ENCODE measurements at regions not wholly inside any gene's neighbourhood (a gene's known extent, or its start where the extent isn't known, plus 50 kb on each side); places are given as distances from the start of the nearest gene placed in this dataset.
A peak's percentile ranks its signal among the peaks of the same experiment; 100 is the strongest.
"Not testable (repeated sequence)": the region's sequence is repeated elsewhere in the genome, so short reads cannot be mapped to it uniquely, and the experiment has no call there.

DNA sequence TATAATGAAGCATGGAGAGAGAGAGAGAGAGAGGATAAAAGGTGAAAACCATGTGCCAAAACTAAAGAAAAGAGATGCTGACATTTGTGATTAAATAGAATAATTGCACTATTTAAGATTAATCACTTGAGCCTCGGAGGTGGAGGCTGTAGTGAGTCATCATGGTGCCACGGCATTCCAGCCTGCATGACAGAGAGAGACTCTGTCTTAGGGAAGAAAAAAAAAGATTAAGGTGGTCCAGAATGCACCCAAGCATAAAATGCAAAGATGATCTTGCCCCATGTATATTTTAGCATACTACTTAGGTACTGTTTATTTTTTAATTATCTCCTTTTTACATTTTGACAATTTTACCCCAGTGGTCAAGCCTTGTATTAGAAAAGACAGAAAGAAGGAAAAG, 742.5 kb downstream of the SPATA31A1 start:
- DNase-seq, result not testable (repeated sequence)

- peak; percentile 39 for DNase-seq
Measured at GRCh38 chr9:40106003-40106782, 750.7 kb downstream of the SPATA31A1 start.

- DNase-seq, result not testable (repeated sequence)
Measured at GRCh38 chr9:40106783-40107248, 751.3 kb downstream of the SPATA31A1 start.

DNA sequence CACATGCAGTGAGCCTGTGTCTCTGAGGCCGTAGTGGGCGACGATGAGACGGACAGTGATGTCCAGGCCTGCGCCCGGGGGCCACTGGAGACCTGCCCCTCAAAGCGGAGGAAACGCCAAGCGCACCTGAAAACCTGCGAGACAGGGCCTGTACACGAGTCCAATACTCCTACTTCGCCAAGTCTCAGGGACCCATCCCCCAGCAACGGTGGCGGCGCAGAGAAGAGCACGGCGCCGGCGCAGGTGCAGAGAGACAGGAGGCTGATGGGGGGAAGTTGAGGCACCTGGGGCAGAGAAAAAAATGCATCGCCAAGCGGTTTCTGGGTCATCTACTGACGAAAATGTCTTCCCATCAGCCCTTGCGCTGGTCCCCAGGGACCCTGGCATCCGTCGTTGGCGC, 751.8 kb downstream of the SPATA31A1 start:
- not testable (repeated sequence) for DNase-seq

GRCh38 chr9:40108465-40108864, 753.0 kb downstream of the SPATA31A1 start:
- DNase-seq, result not testable (repeated sequence)

- not testable (repeated sequence) for DNase-seq
Measured at GRCh38 chr9:40110751-40111150, 755.3 kb downstream of the SPATA31A1 start.

DNA sequence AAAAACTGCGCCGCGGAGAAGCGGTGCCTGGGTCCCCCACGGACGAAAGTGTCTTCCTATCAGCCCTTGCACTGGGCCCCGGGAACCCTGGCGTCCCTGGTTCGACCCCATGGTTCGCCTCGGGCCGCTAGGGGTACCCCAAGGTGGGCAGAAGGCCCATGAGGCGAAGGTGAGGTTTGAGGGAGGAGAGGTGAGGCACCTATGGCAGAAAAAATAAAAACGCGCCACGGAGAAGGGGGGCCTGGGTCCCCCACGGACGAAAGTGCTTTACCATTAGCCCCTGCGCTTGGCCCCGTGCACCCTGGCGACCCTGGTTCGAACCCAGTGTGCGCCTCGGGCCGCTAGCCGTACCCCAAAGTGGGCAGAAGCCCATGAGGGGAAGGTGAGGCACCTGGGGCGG, 756.1 kb downstream of the SPATA31A1 start:
- not testable (repeated sequence) for DNase-seq

DNA sequence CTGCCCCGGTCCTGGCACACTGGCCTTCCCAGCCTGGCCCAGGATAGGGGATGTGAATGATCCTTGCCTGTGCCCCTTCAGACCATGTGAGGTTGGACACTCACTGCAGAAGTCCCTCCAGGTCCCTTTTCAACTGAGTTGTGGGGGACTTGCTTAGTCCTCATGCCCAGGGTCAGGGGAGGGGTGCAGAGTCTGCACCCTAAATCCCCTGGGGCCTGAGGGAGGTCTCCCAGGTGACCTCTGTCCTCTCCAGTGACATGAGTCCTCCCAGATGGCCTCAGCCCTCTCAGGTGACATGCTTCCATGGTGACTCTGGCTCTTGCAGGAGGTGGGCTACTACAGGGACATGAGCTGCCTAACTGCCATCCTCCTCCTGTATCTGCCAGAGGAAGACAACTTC, 775.1 kb downstream of the SPATA31A1 start:
- DNase-seq, result not testable (repeated sequence)

DNA sequence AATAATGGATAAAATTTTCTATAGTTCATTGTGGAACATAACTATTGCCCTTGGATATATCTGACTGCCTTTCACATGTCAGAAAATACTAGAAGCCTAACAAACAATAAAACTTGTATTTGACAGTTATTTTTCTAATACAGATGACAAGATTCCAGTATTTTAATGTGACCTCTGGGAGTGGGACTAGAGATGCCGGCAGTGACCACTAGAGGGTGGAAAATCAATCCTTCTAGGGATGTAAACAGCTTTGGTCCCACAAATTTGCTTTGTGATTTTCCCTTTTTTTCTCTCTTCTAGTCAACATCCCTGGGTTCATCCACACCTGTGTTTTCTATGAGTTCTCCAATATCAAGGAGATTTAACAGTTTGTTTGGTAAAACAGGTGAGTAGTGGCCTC, 813.7 kb downstream of the SPATA31A1 start:
- DNase-seq, result not testable (repeated sequence)

- DNase-seq, result not testable (repeated sequence)
Measured at GRCh38 chr9:40173316-40173715, 817.8 kb downstream of the SPATA31A1 start.

GRCh38 chr9:40174035-40174434, 818.6 kb downstream of the SPATA31A1 start:
- DNase-seq, result not testable (repeated sequence)

DNA sequence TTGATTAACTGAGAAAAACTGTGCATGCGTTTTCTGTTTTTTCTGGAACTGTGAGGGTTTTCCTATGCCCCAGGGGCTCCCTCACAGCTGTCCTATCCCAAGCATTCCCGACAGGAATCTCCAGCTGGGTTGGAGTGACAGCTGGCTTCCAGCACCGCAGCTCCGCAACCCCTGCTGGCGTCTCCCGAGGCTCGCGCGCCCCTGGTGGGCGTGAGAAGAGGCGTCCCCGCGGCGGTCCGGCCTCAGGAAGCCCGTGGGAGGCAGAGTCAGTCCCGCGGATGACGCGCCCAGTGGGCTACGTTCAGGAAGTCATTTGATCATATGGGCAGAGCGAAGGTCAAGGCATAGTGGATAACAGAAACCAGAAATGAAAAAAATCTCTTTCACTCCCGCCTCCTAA, 821.9 kb downstream of the SPATA31A1 start:
- DNase-seq, result not testable (repeated sequence)

DNA sequence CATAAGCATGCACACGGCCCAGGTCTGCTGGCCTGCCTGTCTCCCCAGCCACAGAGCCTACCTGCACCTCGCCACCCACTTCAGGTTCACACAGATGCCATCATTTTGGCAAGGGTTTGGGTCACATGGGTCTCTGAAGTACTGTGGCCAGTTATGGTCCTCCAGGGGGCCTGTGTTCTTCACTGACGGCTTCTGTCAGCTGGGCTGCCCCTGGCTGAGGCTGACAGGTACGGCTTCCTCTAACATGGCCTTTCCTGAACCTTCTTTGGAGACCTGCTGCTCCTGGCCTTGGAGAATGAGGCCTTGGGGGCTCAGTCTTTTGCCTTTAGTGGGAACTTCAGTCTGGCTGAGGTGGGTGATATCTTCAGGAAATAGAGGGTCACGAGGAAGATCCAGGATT, 835.9 kb downstream of the SPATA31A1 start:
- not testable (repeated sequence) for DNase-seq

DNA sequence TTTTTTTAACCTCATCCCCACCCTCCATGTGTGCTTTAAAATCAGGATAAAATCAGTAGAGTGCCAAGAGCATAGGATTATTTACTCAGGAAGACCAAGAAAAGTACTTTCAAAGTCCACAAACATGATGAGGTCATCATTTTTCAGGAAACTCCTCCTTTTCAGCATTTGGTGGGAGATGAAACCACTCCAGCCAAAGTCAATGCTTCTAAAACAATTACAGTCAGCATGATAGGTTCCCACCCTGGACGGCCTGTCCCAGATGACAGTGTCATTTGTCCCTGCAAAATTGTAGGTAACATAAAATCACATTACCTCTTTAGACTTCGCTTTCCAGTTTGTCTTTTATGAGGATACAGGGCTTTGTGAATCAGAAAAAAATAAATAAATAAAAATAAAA, 836.7 kb downstream of the SPATA31A1 start:
- DNase-seq, result not testable (repeated sequence)

- not testable (repeated sequence) for DNase-seq
Measured at GRCh38 chr9:40196165-40196714, 840.8 kb downstream of the SPATA31A1 start.

GRCh38 chr9:40196803-40197202, 841.3 kb downstream of the SPATA31A1 start:
- DNase-seq, result not testable (repeated sequence)

DNA sequence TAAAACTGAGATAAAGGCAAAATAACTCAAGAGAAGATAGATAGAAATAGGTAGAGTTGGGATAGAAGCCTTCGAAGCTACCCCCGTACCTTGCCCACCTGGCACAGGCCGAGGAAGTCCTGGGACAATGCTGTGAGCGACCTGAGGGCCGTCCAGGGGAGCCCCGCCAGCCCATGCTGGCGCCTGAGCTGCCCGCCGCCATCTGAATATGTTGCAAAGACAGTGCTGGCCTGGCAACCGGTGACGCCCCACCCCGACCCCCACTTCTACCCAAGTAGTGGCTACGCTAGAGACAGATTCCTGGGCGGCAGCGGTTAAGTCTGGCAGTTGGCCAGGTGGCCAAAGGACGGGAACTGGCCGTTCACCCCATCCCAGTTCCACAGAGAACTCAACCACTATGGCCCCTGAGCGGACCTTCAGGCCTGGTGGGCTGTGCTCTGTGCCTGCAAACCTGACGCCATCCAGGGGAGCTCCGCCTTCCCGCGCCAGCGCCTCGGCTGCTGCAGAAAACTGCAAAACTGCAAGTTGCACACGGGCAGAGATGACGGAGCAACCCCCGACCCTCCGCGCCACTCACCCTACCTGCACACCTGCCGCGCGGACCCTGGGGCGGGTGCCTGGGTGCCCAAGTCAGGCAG, 866.2 kb downstream of the SPATA31A1 start:
- not testable (repeated sequence) for DNase-seq

DNA sequence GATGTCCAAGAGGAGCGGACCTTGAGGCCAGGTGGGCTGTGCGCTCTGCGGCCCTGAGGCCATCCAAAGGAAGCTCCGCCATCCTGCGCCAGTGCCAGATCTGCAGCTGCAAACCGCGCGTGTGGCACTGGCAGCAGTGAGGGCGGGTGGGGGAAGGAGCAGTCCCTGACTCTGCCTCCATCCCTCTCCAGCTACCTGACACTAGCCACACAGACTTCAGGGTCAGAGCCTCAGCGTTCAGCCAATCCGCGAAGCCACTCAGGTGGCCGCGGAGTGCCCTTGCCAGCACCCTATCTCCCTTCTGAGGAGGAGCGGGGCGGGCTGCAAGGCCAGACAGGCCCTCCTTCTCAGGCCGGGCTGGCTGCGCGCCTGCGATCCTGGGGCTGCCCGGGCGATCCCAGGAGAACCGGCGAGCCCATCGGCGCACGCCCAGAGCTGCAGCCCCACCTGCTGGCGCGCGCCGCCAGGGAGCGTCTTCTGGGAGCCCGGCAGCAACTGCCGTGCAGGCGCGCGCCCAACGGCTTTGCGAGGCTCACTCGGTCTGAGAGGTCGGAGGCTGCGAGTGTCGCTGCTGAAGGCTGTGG, 867.2 kb downstream of the SPATA31A1 start:
- not testable (repeated sequence) for DNase-seq

DNA sequence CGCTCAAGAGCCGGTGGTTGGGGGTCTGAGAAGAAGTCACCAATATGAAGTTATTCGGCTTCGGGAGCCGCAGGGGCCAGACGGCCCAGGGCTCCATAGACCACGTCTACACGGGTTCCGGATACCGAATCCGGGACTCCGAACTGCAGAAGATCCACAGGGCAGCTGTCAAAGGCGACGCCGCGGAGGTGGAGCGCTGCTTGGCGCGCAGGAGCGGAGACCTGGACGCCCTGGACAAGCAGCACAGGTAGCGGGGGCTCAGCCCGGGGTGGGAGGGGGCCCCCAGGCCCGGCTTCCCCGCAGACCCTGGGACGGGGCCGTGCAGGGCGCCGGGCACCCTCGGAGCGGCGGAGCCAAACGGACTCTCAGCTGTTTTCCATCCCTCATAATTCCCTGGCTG, 867.9 kb downstream of the SPATA31A1 start:
- DNase-seq, result peak; percentile 8
